HG03571 (cell line): ENCODE measurements at regions not wholly inside any gene's neighbourhood (a gene's known extent, or its start where the extent isn't known, plus 50 kb on each side); places are given as distances from the start of the nearest gene placed in this dataset.
"Not testable (repeated sequence)": the region's sequence is repeated elsewhere in the genome, so short reads cannot be mapped to it uniquely, and the experiment has no call there.

Experiments used
- ATAC-seq: cut with Tn5 transposase; IDR thresholded peaks from one replicate; pipeline ENCODE4 v1.9.1; 2021; ENCODE audit not compliant: unreplicated experiment

DNA sequence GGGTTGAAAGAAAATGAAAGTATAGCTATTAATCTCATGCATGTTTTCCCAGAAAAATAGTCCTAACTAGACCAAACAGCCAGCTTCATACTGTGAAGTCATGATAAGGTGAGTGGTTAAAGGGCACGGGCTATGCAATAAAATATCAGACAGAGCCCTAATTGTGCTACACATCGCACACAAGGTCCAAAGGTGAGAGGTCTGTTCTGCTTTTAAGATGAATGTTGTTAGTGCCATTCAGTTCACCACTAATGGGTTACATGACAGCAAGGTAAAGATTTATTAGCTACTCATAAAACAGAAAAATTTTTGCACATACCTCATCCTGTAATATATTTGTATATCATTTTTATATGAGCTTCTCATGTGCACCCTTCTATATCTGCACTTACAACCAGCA lies 105.0 kb upstream of the STK17B start:
- no peak for ATAC-seq

DNA sequence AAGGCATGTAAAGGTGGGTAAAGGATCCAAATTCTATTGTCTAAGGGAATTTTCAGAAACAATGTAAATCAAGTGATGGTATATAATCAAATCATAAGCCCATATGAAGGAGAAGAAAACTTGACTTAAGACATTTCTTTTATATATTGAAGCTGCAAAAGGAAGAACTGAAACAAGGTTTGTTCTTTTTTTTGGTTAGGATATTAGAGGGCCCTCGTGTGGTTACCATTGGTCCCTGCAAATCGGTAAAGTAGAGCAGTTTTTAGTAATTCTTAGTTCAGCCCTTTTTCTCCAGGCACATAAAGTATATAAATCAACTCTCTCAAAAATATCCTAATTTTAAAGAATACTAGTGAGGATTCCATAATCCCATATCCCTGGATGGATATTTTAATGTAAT lies 105.6 kb upstream of the STK17B start:
- no peak for ATAC-seq

DNA sequence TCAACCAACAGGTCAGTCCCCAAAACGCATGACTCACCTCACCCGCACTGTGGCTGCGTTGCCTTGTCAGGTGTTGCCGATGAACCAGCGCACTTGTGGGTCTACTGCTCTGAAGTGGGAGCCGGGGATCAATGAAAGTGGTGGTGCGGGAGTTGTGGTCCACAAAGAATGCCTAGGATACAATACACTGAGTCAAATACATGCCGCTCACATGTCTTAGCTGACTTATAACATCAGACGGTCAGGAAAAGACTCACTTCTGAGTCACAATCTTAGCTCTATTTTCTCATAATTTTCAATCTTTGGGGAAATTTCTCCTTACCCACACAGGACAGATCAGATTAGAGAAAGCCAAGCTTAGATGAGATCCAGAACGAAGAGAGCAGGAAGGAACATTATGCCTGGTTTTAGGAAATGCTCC lies 107.1 kb upstream of the STK17B start:
- no peak for ATAC-seq

DNA sequence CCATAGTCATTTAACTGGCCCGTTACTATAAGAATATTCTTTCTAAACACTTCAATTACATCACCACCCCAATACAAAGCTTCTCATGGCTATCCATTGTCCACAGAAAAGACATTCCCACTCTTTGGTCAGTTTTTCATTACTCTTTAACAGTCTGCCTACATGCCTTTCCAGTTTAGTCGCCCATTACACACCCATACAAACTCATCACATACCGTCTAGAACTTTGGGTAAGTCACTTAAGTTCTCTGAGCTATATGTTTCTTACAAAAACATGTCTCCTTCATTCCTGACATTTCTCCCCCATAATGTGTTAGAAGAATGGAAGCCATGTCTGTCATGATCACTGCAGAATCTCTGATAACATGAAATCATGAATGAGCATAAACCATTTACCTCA lies 108.2 kb upstream of the STK17B start:
- ATAC-seq, result no peak

DNA sequence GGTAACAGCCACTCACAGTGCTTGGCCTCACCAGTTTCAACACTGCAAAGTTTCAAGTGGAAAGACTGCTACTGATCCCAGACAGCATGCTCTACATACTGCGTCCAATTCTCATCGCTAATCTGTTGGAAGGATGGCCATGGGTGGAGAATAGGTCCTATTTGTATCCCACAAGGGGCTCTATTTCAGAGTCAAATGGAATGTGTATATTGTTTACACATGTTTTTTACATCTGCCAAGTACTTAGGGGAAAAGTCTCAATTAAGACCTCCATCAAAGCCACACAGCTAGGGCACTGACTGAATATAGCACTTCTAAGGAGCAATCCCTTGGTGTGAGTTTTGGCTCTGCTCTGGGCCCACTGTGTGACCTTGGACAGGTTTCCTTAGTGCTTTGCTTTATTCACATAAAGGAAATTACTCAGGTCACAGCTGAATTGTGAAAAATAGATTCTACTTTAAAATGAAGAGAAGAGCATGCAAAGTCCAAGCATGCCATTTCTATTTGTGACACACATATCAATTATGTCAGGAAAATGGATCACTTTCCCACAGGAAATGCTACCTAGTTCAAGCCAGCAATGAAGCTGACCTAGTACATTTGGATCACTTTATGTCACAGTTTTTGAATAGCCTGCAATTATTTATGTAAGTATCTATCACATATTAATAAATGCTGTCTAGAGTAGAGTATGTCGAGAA lies 112.9 kb upstream of the STK17B start:
- ATAC-seq, result no peak

DNA sequence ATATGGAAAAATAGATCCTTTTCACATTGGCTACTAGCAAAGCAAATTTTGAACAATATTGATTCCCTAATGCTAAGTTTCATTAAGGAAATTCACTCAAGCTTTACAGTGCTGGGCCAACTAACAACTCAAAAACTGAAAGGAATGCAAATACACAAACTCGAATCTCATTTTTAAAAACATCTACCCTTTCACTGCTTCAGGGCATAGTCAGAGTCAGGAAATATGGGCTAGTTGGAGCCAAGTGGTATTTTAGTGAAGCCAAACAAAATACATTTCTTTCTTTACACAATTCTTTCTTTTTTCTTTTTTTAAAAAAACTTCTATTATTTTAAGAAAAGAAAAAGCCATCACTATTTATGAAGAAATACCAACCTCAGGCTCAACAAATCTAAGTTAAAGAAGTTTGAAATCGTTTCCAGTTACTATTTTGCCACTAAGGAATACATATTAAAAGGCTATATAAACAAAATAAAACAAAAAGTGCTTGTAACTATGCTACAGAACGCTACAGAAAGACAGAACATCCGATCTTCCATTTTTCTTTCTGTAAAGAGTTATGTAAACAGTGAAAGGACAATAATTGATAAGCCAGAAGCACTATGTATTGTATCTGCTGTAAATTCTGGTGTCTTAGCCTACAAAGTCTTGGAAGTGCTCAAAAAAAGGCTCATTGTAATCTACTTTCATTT lies 113.6 kb upstream of the STK17B start:
- no peak for ATAC-seq

DNA sequence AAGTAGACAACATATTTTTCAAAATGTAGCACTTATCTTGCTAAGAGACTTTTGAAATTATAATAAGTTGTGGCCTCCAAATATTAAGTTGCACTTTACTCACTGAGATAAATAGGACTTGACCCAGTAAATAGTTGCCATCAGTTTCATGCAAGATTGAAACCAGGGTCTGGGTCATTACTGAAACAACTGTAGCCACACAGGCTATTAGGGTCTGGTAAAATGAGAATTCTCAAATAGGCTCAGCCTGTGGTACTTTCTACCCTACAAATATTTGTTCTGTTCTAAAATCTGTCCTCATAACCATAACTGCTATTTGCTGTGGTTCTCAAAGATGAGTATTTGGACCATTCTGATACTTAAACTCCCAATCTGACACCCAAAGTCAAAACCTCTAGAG lies 115.4 kb upstream of the STK17B start:
- no peak for ATAC-seq

DNA sequence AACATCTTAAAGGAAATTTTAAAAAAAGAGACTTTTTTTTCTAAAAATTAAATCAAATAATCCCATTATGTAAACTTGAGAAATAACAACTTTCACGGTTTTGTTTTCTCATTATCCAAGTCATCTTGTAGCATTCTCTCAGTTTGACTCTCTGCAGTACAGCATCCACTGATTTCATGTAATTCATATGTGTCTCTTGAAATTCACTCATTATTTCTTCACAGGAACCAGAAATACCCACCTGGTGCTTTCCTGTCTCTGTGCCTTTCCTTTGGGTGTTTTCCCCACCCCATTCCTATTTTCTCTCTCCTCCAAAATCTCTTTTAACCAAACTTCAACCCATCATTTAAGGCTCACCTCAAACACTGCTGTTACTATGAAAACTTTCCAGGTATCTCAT lies 116.1 kb upstream of the STK17B start:
- no peak for ATAC-seq

DNA sequence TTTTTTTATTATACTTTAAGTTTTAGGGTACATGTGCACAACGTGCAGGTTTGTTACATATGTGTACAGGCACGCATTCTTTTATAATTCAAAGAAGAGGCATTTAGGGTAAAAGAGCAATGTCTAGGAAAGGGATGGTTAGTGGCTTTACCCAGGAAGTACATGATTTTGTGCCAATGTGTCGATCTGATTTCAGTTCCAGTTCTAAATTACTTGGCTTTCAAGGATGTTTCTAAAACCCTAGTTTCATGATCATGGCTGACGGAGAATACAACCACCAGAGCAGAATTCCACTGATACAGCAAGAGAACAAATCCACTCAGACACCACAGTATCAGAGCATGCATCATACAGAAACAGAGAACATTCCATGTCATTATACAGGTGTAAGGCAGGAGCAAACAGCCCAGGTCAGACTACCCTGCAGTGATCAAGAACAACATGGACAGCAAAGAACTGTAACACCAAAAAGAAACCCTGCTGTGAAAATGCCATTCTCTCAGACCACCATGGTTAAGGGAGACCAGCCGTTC lies 116.7 kb upstream of the STK17B start:
- ATAC-seq, result no peak

DNA sequence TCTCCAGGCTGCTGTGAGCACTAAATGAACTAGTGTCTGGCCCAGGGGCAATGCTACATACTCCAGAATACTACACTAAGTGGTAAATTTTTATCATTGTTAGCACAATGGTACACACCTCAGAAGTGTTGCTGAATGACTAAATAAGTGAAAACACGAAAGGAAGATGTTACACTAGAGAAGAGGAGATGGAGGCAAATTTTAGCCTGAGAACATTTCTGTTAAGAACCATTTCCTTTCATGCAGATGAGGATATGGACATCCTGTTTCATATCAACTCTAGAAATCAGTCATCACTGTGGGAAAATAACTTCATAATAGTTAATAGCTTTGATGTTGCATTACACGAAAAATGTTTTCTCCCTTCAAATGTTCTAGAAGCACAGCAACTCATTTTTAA lies 117.6 kb upstream of the STK17B start:
- peak; percentile 46 for ATAC-seq

DNA sequence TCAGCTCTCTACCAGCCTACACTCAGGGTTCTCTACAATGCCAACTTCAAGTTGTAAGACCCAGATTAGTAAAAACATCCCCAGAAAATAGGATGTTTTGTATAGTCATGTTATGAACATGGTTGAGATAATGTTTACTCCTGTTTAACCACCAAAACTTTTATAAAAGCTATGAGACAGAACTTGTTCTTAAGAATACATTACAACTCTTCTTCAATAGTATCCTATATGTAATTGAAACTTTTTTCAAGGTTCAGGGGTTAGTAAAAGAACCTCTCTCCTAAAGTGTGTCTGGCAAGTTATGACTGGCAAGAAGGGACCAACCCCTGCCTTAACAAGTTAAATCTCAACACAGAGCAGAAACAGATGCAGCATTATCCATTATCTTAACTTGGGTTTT lies 118.8 kb upstream of the STK17B start:
- no peak for ATAC-seq

DNA sequence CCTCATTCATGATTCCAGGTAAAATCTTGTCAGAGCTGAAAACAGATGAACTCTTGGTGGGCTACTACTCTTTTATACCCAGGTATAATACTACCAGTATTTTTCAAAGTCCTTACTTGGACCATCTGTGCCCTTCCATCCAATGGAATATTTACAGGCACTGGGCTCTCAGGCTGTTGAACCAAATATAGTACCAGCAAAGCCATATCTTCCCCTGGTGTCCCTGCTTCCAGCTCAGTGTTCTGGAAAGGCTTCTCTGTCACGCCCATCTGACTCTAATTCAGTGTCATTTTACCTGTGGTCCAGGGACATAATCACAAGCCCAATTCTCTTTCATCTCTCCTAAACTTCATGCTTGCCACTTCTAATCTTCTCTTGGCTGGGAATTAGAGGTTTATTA lies 119.2 kb upstream of the STK17B start:
- no peak for ATAC-seq

DNA sequence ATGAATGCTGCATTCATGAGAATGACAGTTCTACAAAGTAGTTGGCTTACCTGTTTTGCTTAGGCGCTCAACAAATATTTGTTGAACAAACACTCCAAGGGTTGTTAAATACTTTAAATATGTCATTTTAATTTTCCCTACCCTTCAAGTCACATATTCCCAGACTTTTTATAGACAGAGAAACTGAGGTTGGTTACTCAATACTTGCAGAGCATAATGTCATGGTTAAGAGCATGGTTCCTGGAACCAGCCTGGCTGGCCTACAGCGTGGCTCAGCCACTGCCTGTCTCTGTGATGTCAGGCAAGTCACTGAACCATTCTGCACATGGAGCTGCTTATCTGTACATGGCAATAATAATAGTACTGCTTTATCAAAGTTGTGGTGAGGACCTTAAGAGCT lies 120.0 kb upstream of the STK17B start:
- peak; percentile 10 for ATAC-seq

DNA sequence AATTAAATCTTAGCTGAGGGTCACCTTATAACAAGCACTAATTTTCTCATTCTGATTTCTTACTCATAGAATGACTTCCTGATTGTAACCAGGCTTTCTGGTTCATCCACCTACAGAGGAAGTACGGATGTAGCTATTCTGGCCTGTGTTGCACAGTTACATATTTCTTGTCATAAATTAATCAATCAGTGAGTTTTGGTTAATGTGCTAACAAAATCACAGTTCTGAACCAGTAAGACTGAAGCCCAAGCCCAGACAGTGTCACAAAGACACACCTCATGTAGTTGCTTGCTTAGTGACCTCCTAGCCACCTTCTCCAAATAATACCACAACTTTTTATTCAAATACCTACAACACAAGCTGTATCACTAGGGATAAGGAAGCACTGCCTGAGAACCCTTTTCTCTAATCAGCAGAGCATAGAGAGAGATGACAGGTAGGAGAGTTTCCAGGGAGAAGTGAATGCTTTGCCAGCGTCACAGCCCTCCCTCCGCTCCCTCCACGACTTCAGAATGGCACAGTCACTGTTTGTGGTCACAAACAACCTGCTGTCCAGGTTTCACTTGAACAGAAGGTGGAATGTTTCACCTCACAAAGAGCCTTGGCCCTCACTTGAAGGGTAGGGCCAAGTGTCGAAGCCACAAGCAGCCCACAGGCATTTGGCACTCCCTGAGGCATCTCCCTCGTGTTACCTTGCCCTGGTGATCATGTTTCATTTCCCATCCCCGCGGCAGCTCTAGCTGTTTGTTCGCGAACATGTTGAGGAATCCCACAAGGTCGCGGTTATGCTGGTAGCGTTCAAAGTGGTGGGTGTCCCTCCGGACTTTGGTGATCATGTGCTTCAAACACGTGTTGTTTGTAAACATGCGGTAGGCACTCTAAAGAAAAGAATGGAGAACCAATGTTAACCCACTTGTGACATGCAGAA lies 120.8 kb upstream of the STK17B start:
- ATAC-seq, result peak; percentile 67

DNA sequence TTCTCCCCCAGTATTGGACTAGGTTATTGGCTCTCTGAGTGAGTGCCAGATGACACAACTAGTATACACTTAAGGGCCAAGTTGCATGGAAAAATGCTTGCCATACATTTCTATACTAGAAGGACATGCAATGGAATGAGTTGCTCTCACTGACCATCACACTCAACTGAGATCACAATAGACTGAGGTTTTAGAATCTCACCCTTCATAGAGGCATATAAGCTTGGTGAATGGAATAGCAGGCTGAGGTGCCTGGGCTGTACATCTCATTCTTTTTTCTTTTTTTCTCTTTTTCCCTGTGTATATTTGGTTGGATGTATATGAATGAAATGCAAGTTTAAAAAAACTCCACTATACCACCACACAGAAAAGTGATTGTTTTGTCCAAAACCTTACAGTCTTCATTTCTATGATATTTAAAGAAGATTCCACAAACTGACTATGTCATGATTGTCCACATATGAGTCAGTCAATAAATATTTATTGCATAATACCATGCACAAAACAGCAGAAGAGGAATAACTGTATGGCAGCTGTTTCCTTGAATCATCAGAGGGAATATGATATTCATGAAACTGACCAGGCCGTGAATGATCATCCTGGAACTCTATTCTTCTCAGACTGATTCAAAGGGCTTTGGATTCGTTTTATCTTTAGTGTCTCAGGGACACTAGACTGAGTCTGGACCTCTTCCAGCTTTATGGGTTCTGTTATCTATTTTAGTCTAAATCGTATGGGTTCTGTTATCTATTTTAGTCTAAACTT lies 122.6 kb upstream of the STK17B start:
- no peak for ATAC-seq

DNA sequence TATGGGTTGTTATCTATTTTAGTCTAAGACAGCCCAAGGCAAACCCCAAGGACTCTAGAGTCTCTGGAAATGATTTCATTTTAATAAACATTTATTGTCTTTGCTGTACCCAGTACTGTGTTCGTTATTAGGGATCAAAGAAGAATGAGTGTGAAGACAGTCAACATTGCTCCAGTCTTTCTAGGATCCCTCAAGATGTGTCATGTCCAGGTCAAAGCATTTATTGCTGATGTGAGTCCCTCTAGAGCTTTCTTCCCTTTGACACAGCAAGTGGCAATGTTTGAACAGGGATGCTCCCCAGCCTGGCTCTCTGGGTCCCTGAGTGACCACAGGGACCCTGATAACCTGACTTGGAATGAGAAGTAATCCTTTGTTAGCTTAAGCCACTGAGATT lies 123.1 kb upstream of the STK17B start:
- no peak for ATAC-seq

DNA sequence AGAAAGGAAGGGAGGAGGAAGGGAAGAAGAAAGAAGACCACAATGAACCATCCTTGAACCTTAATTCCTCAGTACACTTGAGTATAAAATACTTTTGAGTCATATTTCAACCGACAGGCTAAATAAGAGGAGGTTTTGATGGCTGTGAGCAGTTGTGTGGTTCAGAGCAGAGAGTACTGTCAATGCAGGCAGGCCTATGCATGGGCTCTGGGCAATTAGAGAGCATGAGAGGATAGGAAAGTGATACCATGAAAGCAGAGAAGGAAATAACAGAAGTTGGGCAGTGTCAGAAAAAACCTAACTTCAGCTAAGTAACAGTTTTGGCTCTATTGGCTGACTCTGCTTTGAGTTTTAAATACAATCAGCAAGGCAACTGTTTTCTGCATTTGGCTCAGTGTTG lies 123.6 kb upstream of the STK17B start:
- ATAC-seq, result no peak

DNA sequence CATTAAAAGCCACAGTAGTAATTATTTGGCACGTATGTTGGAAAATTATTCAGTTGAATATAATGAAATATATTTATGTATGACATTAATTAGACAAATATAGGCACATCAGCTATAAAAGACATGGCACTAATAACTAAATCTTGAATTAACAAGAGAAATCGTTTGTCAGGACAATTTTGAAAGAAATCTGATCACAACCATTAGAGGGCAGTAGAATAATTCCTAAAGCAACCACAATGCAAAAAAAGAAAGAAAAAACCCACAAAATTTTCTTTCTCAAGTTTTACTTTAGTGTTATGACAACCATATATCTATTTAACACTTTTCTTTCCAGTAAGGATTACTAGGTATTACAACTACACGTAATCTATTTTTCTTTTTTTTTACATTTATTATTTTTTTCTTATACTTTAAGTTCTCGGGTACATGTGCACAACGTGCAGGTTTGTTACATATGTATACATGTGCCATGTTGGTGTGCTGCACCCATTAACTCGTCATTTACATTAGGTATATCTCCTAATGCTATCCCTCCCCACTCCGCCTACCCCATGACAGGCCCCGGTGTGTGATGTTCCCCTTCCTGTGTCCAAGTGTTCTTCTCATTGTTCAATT lies 126.8 kb upstream of the STK17B start:
- ATAC-seq, result not testable (repeated sequence)

DNA sequence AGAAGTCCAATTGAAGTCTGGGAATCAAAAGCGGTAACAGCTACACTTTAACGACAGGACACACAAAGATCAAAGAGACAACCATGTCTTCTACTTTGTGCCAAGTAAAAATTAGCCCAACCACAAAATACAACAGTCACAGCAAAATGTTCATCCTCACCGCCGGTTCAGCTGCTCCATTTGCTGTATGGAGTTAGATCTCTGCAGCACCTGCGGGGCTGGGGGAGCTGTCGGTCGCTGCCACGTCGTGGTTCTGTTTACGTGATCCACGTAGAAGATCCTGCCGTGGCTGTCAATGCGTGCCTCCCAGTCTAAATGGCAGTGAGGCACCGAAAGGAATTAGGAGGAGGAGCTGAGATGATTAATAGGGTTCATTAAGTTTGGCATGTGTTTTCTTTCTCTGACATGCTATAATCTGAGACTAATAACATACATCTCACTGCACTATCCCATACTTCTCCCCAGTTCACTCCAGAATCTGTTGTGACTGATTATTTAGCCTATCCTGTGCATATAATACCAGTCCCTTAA lies 136.5 kb upstream of the STK17B start:
- no peak for ATAC-seq

DNA sequence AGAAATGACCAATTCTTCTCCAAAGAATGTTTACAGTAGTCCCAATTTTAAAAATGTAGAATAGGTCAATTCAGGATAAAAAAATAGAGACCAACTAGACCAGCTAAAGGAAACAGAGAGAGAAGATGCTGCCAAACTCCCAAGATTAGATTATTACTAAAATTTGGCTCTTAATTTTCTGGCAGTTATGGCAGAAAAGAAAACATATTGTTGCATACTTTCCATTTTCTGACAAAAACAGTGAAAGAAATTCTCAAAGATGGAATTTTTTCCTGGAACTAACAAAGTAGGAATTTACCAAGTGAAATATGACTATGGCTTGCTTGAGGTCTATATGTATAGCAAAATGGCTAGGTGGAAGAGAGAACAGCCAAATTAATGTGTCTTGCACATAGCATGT lies 138.3 kb upstream of the STK17B start:
- ATAC-seq, result no peak
